DMS 273 (cell line): ENCODE measurements at regions not wholly inside any gene's neighbourhood (a gene's known extent, or its start where the extent isn't known, plus 50 kb on each side); places are given as distances from the start of the nearest gene placed in this dataset.
"Not testable (repeated sequence)": the region's sequence is repeated elsewhere in the genome, so short reads cannot be mapped to it uniquely, and the experiment has no call there.

Source experiments
- DNase-seq: peaks from one replicate; lab custom pipeline; 2025; ENCODE audit not compliant: unreplicated experiment; lab: John Stamatoyannopoulos, UW

- DNase-seq, result no peak
These were observed 69.1 kb upstream of the HOXC13 start for GRCh38 chr12:53869500-53869899.

GRCh38 chr12:53870117-53870516 lies 68.5 kb upstream of the HOXC13 start:
- DNase-seq, result no peak

GRCh38 chr12:53871367-53871766 lies 67.3 kb upstream of the HOXC13 start:
- DNase-seq, result no peak

GRCh38 chr12:53872367-53872766 lies 66.3 kb upstream of the HOXC13 start:
- no peak for DNase-seq

- DNase-seq, result not testable (repeated sequence)
These were observed 60.7 kb upstream of the HOXC13 start for GRCh38 chr12:53877961-53878360.

- no peak for DNase-seq
These were observed 51.6 kb upstream of the HOXC13 start for GRCh38 chr12:53887006-53887405.

- no peak for DNase-seq
These were observed 50.8 kb upstream of the HOXC13 start for GRCh38 chr12:53887881-53888280.
